ENCODE measurements at regions not wholly inside any gene's neighbourhood (a gene's known extent, or its start where the extent isn't known, plus 50 kb on each side); places are given as distances from the start of the nearest gene placed in this dataset.

GRCh38 chr2:220880623-220881596 lies 691.2 kb downstream of the EPHA4 start:
- TF ChIP-seq POLR2A (IDR thresholded peaks at IDR 0.05) = no peak
- no peak for TF ChIP-seq CTCF (IDR thresholded peaks at IDR 0.05)

Data from breast epithelium (tissue), 3 donors.